ENCODE measurements at regions not wholly inside any gene's neighbourhood (a gene's known extent, or its start where the extent isn't known, plus 50 kb on each side); places are given as distances from the start of the nearest gene placed in this dataset.

GRCh38 chr7:20906801-20907453 is 120.2 kb upstream of the SP8 start:
- TF ChIP-seq CTCF (IDR thresholded peaks at IDR 0.05; ENCODE audit: borderline replicate concordance, extremely low read depth, low read length, poor library complexity, severe bottlenecking), result no peak
- no peak for TF ChIP-seq EZH2 (IDR thresholded peaks at IDR 0.05; ENCODE audit: borderline replicate concordance, low read depth, low read length, severe bottlenecking)

Data from DND-41 (cell line).